SKM-1 treated with dmso at 0.1 percent for 144 hours (cell line): ENCODE measurements at regions not wholly inside any gene's neighbourhood (a gene's known extent, or its start where the extent isn't known, plus 50 kb on each side); places are given as distances from the start of the nearest gene placed in this dataset.
"Not testable (repeated sequence)": the region's sequence is repeated elsewhere in the genome, so short reads cannot be mapped to it uniquely, and the experiment has no call there.

Experiments
- DNase-seq: peaks from one replicate; lab custom pipeline; 2025; ENCODE audit not compliant: unreplicated experiment; lab: John Stamatoyannopoulos, UW

DNA sequence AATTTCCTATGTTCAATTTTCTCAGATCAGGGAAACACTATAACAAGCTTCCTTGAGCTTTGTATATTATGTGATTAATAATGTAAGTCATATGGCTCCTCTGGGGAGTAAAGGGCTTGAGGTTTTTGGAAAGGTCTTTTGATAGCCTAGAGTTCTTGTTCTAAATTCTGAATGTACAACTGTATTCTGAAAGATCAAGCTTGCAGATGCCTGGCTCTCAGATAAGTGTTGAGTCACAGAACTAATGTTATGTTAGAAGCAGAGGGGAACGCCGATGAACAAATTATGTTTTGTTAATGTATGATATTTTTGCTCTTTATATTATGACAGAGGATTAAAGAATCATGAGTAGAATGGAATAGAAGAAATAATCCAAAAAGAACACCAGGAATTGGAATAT lies 170.1 kb downstream of the RPRM start:
- DNase-seq: no peak

DNA sequence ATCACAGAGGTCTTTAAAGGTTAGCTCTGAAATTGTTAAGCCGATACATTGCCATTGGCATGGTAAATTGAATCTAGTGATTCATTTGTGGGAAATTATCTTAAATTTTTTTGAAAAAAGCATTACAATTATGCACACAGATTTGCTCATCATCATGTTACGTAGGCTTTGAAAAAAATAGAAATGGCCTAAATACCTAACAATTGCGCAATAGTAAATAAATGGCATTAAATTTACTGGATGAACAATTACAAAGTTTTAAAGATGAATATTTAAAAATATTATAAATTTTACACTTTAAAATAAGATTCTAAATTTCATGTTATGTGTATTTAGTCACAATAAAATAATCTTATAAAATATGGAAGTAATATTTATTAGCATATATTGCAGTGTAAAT lies 171.3 kb downstream of the RPRM start:
- no peak for DNase-seq

DNA sequence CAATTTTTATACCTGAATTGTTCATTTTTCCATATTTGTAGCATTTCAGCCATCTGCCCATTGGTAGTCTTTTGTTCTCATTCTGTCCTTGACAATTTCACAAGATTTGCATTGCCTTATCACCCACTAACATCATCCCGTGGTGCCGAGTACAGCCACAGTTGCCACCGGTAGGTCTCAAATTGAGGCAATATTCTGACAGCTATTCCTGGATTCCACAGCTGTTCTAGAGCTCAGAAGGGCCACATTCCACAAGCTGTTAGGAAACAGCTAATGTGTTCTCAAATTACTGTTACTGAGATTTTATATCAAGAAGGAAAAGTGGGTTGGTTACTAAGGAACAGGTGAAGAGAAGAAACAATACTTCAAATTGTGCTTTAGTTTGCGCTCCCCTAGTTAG lies 178.8 kb downstream of the RPRM start:
- no peak for DNase-seq

DNA sequence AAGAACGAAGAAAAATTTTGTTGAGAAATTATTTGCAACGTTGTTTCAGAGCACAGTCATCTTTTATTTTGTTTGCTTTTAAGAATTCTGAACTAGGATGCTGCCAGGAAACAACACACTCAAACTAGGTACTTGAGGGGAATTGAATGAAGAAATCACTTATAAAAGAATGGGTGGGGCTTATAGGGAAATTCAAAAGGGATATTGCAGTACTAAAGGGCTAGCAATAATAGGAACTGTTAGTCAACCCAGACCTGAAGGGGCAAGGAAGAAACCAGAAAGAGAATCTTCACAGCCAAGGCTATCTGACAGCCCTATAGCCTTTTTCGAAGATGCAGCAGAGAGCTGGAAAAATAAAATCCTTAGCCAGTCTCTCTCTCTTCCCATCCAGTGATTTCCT lies 179.3 kb downstream of the RPRM start:
- no peak for DNase-seq

DNA sequence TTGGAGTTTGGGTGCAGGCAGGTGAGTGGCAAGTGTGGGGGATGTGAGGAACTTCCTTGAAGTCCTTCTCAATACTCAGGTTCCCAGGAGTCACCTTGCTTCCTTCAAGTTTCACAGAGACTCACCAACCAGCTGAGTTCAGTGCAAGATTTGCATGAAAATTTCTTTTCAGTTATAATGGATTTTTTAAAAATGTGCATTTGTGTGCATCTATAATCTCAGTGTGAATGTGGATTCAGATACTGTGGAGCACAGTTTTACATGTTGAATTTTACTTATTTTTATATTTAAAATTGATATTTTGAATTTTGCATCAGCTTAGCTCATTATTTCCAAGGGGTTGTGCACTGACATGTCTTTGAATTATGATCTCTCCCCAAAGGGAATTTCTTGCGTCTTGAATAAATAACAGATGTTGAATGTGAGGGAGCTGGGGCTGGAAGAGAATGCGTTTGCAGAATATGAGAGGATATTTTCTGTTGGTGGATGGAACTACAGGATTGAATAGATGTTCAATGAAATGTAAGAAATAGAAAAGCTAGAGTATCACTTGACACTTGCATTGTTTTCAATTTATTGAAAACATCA lies 184.3 kb downstream of the RPRM start:
- DNase-seq: no peak

DNA sequence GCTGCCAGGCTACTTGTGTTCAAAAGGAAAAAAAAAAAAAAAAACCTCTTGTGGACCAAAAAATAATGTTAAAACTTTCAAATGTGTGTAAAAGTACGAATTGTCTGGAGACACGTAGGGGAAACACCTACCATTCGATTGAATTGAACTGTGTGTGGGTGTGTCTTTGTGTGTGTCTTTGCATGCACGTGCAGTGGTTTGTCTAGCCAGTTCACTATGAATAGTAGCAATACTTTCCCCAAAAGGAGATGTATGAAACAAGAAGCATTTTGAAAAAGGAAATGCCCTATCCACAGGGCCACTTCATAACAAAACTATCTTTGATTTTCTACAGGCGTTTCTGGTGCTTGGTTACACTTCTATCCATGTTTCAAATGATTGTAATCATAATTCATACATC lies 186.8 kb downstream of the RPRM start:
- no peak for DNase-seq

DNA sequence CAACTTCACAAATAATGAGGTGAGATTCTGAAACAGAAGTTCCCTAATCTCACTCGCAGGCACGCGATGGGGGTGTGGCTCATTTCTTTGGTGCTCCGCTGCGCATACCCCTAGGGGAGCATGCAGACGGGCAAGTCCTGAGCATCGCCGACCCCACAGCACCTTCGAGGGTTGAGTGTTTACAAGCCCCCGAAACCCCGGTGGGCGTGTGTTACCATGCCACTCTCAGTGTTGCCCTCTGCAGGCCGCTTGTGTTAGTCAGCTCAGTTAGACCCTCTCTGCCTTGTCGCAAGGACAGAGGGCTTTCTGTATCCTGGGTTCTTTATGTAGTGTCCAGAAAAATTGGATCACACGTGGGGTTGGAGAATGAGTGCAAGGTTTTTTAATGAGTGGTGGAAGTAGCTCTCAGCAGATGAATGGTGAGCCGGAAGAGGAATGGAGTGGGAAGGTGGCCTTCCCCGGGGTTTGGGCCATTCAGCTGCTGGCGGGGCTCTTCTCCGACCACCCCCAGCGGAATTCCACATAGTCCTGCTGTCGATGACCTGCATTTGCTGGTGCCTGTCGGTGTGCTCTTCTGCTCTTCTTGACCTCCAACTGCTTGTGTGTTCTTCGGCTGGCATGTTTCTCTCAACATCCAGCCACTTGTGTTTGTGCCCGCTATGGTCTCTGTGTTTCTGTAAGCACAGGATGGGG lies 191.3 kb downstream of the RPRM start:
- no peak for DNase-seq

DNA sequence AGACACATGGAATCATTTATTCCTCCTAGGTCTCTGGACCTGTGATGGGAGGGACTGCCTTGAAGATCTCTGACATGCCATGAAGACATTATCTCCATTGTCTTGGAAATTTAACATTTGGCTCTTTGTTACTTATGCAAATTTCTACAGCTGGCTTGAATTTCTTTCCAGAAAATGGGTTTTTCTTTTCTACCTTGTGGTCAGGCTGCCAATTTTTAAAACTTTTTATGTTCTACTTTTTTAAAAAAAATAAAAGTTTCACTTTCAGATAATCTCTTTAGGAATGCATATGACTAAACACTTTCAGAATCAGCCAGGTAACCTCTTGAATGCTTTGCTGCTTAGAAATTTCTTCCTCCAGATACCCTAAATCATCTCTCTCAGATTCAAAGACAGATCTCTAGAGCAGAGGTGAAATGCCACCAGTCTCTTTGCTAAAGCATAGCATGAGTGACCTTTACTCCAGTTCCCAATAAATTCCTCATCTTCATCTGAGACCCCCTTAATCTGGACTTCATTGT lies 209.6 kb downstream of the RPRM start:
- DNase-seq: no peak

DNA sequence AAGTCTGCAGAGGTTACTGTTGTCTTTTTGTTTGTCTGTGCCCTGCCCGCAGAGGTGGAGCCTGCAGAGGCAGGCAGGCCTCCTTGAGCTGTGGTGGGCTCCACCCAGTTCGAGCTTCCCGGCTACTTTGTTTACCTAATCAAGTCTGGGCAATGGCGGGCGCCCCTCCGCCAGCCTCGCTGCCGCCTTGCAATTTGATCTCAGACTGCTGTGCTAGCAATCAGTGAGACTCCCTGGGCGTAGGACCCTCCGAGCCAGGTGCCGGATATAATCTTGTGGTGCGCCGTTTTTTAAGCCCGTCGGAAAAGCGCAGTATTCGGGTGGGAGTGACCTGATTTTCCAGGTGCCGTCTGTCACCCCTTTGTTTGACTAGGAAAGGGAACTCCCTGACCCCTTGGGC lies 221.7 kb downstream of the RPRM start:
- not testable (repeated sequence) for DNase-seq

DNA sequence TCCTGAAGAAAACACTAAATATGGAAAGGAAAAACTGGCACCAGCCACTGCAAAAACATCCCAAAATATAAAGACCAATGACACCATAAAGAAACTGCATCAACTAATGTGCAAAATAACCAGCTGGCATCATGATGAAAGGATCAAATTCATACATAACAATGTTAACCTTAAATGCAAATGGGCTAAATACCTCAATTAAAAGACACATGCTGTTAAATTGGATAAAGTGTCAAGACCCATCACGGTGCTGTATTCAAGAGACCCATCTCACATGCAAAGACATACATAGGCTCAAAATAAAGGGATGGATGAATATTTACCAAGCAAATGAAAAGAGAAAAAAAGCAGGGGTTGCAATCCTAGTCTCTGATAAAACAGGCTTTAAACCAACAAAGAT lies 231.9 kb downstream of the RPRM start:
- DNase-seq: not testable (repeated sequence)

DNA sequence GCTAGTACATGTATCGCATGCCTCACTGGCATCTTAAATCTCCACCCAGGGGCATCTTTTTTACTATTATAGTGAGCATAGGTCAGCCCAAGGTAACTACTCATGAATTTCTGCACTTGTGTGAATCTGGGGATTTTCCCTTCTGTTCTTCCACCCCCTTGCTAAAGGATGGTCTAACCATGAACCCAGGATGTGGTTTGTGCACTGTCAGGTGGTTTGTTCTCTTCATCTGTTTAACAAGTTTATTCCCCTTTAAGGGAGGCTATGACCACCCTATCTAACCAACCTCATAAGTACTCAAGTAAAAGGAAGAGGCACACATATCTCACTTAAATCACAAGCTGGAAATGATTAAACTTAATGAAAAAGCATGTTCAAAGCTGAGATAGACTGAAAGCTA lies 243.0 kb downstream of the RPRM start:
- DNase-seq: no peak

DNA sequence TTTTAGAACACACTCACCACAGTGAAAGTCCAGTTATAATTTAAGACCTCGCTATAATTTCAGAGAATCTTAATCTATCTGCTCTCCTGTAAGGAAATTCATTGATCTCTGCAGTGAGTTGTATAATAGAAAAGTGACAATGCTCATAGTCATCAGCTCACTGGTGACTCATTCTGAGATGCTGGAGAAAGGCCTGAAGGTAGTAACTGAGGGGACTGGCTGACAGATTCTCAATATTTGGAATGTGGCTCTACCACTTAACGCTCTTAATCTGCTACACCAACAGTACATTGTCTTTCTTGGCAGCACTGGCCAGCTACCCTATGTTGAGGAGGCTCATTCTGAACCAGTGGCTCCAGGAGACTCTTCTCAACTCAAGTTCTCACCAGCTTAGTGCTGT lies 246.1 kb downstream of the RPRM start:
- DNase-seq: no peak

DNA sequence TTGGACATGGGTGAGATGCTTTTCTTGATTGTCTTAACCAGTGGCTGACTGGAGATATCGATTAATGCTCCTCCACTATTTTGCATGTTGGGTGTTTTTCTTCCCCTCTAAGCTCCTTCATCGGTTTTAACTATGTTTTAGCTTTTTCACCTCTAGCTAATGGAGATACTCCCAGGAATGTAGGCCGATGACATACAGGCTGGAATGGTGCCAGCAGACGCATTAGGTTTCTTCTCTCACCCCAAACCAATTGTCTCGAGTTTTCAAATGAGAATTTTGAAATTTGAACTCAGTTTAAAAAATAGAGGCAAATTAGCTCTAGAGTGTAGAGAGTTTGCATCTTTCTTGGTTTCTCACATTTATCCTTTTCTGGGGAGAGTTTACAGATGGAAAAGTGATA lies 247.6 kb downstream of the RPRM start:
- DNase-seq: no peak

DNA sequence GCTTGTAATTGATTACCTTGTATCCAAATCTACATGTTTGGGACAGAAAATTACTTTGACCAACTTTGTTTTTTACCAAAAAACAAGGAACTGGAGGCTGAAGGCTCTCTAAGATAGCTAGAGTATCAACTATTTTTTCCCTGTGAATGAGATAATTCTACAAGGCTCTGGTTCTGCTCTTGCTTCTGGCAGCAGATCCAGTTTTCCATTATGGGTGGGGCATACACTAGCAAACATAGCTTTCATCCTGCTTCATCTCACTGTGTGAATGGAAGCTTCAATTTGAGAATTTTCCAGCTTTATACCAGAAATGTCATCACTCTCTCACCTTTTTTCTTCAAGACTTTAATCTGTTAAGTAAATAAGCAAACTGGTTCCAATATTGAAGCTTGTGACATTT lies 249.7 kb downstream of the RPRM start:
- DNase-seq: no peak

DNA sequence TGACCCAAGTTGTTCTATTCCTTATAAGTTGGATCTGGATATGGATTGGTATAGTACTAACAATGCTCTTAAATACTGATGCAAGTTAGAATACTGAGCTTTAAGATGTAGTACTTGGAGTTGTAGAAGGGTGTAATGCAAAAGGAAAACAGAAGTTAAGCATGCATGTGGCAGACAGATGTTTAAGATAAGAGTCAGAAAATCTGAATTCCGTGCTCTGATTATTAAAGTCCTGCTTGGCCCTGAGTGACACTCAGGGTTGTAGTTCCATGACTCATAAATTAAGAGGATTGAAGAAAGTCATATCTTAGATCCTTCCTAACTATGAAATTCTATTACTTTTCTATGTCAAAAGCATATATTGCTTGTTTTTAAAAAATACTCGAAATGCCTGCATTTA lies 250.6 kb downstream of the RPRM start:
- DNase-seq: no peak

DNA sequence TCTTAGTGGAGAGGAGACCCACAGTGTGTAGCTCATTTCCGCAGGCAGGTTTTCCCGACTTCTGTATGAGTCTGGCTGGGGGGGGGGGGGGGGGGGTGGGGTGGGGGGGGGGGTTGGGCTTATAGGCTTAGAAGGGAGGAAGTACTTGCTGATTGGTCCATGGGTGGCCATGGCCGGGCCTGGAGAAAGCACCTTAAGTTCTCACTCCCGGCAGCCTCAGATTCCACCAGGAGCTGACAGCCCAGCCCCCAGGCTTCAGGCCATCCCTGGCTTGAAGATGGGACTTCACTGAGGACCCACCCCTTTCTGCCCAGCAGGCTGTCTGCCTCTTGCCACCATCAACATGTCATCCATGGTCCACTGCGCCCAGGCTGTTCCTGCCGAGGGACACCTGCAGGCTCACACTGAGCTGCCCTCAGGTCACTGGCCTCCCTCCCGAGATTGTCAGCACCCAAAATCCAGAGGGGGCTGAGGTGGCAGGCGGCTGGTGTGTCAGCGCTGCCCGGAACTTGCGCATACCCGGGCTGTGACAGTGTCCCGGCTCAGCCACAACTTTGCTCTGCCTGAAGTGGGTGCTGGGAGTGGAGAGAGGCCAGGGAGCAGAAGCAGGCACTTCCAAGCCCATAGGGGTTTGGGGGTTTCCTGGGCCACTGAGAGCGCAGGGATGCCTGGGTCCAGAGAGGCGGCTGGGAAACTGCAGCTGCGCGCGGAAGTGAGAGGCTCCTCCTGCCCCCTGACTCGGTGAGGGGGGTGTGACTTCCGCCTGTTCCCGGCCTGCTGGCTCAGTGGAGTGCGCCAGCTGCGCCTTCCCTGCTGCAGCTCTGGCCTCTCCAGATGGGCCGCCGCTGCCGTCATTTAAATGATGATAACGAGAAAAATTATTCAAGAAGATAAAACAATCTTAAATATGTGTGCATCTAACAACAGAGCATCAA lies 256.1 kb downstream of the RPRM start:
- DNase-seq: no peak

DNA sequence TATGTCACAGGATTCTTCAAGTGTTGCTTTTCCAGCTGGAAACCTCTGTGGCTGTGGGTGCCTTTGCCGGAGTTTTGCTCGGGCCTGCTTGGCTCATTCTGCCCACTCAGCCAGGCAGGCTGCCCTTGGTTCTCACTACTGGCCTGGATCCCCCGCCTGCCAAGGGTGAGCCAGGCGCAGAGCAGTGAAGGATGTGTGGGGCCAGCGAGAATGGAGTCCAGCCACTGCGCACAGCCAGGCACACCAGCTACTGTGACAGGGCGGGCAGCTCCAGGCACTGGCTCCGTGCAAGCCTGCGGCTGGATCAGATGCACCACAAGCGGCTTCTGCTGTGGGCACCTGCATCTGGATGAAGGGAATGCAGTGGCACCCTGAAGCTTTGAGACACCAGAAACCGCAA lies 257.1 kb downstream of the RPRM start:
- DNase-seq: no peak

DNA sequence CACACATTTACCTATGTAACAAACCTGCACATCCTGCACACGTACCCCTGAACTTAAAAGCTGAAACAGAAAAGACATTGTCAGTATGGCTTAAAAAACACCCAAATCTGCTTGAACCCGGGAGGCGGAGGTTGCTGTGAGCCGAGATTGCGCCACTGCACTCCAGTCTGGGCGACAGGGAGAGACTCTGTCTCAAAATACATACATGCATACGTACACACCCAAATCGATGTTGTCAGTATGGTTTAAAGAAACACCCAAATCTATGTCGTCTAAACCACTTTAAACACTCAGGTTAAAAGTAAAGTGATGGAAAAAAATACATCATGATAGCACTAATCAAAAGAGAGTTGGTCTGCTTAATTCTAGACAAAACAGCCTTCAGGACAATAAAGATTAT lies 257.5 kb downstream of the RPRM start:
- DNase-seq: no peak

DNA sequence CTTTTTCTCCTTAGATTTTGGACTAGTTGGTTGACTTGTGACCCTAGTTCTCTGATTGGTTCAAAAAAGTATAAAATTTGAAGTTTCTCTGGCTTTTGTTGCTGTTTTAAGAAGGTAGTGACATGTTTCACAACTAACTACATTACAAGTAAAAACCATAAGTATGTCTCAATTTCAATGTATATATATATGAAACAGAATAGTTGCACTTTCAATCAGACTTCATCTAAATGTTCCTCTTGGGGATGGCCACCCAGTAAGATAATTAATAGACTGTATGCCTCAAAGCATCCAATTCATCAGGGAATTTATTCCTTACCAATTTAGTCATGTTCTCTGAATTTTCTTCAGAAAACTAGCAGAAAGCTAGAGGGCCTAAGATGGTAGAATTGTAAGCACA lies 259.7 kb downstream of the RPRM start:
- DNase-seq: no peak

DNA sequence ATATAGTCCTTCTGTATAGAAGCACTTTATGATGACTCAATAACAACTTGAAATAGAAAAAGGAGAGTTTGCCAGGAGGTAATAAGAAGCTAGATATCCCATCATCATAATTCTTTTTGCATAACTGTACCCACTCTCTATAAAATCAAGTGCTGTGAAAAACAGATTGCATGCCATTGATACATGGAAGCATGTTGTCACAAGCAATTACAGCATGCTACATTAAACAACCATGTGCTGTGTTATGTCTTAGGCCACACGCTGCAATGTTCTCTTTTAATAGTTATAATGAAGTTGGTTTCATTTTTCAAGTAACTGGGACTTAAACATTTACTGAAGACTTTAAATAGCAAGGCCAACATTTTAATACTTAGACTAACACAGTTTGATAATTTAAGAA lies 264.2 kb downstream of the RPRM start:
- DNase-seq: no peak

DNA sequence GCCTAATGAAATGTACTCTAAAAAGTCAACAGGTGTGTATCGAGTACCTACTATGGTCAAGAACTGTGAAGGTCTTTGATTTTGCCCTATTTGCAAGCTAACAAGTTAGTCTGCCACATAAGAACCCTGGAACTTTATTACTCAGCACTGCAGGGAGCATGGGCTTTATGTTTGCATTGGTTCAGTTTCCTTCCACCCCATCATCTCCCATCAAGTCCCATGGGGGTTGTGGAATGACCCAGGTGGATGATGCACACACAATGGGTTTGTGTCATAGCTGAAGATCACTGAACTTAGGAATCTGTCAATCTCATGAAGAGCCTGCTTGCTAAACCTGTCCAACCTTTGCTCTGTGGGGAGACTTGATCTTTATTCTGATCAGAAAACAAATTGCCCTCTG lies 265.5 kb downstream of the RPRM start:
- no peak for DNase-seq
